IMR-90 (cell line): ENCODE measurements at regions not wholly inside any gene's neighbourhood (a gene's known extent, or its start where the extent isn't known, plus 50 kb on each side); places are given as distances from the start of the nearest gene placed in this dataset.

Source experiments
- CEBPB ChIP-seq: IDR thresholded peaks from 2 replicates; pipeline ENCODE4 v1.6.1; 2012; ENCODE audit warnings: low read depth, low read length, improper control_type of control experiment
- CTCF ChIP-seq: conservative IDR thresholded peaks from 2 replicates; pipeline ENCODE4 v1.5.1; 2012; ENCODE audit warnings: mild to moderate bottlenecking, low read depth, low read length, improper control_type of control experiment
- MAFK ChIP-seq: IDR thresholded peaks from 2 replicates; pipeline ENCODE4 v1.6.1; 2012; ENCODE audit warnings: low read depth, low read length, improper control_type of control experiment
- POLR2A ChIP-seq: IDR thresholded peaks from 2 replicates; pipeline ENCODE4 v1.6.1; 2012; ENCODE audit warnings: mild to moderate bottlenecking, low read depth, low read length
- RAD21 ChIP-seq: IDR thresholded peaks from 2 replicates; pipeline ENCODE4 v1.6.1; 2012; ENCODE audit warnings: low read length, improper control_type of control experiment
- SMC3 ChIP-seq: fragments of 150-350 bp; IDR thresholded peaks from 2 replicates; pipeline ENCODE4 v1.6.1; 2016; ENCODE audit warnings: low read depth, mild to moderate bottlenecking, antibody characterized with exemption, low read length, moderate library complexity
- USF2 ChIP-seq: fragments of 150-350 bp; IDR thresholded peaks from 2 replicates; pipeline ENCODE4 v1.6.1; 2017; ENCODE audit warnings: mild to moderate bottlenecking, antibody characterized with exemption, low read length, low read depth

- TF ChIP-seq CTCF, result no peak
- TF ChIP-seq MAFK, result no peak
- TF ChIP-seq POLR2A, result no peak
- no peak for TF ChIP-seq CEBPB
- no peak for TF ChIP-seq SMC3
- no peak for TF ChIP-seq RAD21
- TF ChIP-seq USF2, result no peak
Measured at GRCh38 chr4:18081708-18082107, 60.2 kb upstream of the LCORL start.
